ENCODE measurements at regions not wholly inside any gene's neighbourhood (a gene's known extent, or its start where the extent isn't known, plus 50 kb on each side); places are given as distances from the start of the nearest gene placed in this dataset.

GRCh38 chr9:16197578-16198370, 644.9 kb downstream of the CCDC171 start:
- peaks cover 4% of the 10 kb centered on the region for H3K4me1 Mint-ChIP-seq (ENCODE audit: unreplicated experiment)
- no peak for DNase-seq (ENCODE audit: low spot score)
- no peaks in the 10 kb centered on the region for H3K36me3 Mint-ChIP-seq (ENCODE audit: low read depth, unreplicated experiment)
- H3K27ac Mint-ChIP-seq (ENCODE audit: unreplicated experiment), result no peak overlapping the region
- no peak for TF ChIP-seq CTCF (IDR thresholded peaks at IDR 0.05; ENCODE audit: unreplicated experiment)
- peaks cover 2% of the 10 kb centered on the region for H3K27me3 Mint-ChIP-seq (ENCODE audit: unreplicated experiment)
- H3K9me3 Mint-ChIP-seq (ENCODE audit: unreplicated experiment), result no peaks in the 10 kb centered on the region
- H3K4me3 Mint-ChIP-seq (ENCODE audit: unreplicated experiment), result no peak overlapping the region

- Mint-ChIP-seq H3K36me3 (ENCODE audit: low read depth, unreplicated experiment) (no peaks in the 10 kb centered on the region), H3K4me3 (ENCODE audit: unreplicated experiment) (no peak overlapping the region), H3K4me1 (ENCODE audit: unreplicated experiment) (peaks cover 2% of the 10 kb centered on the region), H3K27me3 (ENCODE audit: unreplicated experiment) (no peaks in the 10 kb centered on the region), H3K27ac (ENCODE audit: unreplicated experiment) (no peak overlapping the region), H3K9me3 (ENCODE audit: unreplicated experiment) (no peaks in the 10 kb centered on the region)
- no peak for TF ChIP-seq CTCF (IDR thresholded peaks at IDR 0.05; ENCODE audit: unreplicated experiment)
- DNase-seq (ENCODE audit: low spot score), result no peak
Measured at GRCh38 chr9:16198996-16199395, 646.2 kb downstream of the CCDC171 start.

- DNase-seq (ENCODE audit: low spot score), result no peak
- no peaks in the 10 kb centered on the region for H3K9me3 Mint-ChIP-seq (ENCODE audit: unreplicated experiment)
- H3K36me3 Mint-ChIP-seq (ENCODE audit: low read depth, unreplicated experiment), result no peaks in the 10 kb centered on the region
- no peak overlapping the region for H3K27ac Mint-ChIP-seq (ENCODE audit: unreplicated experiment)
- no peaks in the 10 kb centered on the region for H3K27me3 Mint-ChIP-seq (ENCODE audit: unreplicated experiment)
- no peak for TF ChIP-seq CTCF (IDR thresholded peaks at IDR 0.05; ENCODE audit: unreplicated experiment)
- H3K4me3 Mint-ChIP-seq (ENCODE audit: unreplicated experiment), result no peak overlapping the region
- peaks cover 17% of the 10 kb centered on the region for H3K4me1 Mint-ChIP-seq (ENCODE audit: unreplicated experiment)
Measured at GRCh38 chr9:16202221-16202620, 649.4 kb downstream of the CCDC171 start.

- Mint-ChIP-seq H3K4me3 (ENCODE audit: unreplicated experiment) (no peak overlapping the region), H3K27me3 (ENCODE audit: unreplicated experiment) (no peaks in the 10 kb centered on the region), H3K36me3 (ENCODE audit: low read depth, unreplicated experiment) (no peaks in the 10 kb centered on the region), H3K9me3 (ENCODE audit: unreplicated experiment) (no peaks in the 10 kb centered on the region), H3K4me1 (ENCODE audit: unreplicated experiment) (peaks cover 22% of the 10 kb centered on the region), H3K27ac (ENCODE audit: unreplicated experiment) (no peak overlapping the region)
- TF ChIP-seq CTCF (IDR thresholded peaks at IDR 0.05; ENCODE audit: unreplicated experiment), result no peak
- no peak for DNase-seq (ENCODE audit: low spot score)
Measured at GRCh38 chr9:16202914-16203728, 650.3 kb downstream of the CCDC171 start.

All from endothelial cell (in vitro differentiated cells).